ENCODE measurements at regions not wholly inside any gene's neighbourhood (a gene's known extent, or its start where the extent isn't known, plus 50 kb on each side); places are given as distances from the start of the nearest gene placed in this dataset.
"Not testable (repeated sequence)": the region's sequence is repeated elsewhere in the genome, so short reads cannot be mapped to it uniquely, and the experiment has no call there.

DNA sequence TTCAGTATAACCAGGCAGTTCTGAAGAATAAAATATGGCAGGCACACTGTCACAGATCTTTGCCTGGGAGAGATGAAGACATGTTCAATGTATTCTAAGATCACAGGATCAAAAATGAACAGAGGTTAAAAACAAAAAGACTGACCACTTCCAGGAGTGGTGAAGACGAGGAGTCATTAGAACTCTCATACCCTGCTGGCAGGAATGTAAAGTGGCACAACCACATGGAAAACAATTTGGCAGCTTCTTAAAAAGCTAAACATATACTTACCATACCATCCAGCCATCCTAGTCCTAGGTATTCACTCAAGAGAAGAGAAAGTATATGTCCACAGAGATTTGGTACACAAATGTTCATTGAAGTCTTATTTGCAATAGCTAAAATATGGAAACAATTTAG is 406.3 kb downstream of the NPIPA8 start:
- no peak for DNase-seq

GRCh38 chr16:17926866-17927399 is 409.6 kb downstream of the NPIPA8 start:
- DNase-seq, result no peak

- no peak for DNase-seq
Measured at GRCh38 chr16:17926461-17926860, 410.1 kb downstream of the NPIPA8 start.

DNA sequence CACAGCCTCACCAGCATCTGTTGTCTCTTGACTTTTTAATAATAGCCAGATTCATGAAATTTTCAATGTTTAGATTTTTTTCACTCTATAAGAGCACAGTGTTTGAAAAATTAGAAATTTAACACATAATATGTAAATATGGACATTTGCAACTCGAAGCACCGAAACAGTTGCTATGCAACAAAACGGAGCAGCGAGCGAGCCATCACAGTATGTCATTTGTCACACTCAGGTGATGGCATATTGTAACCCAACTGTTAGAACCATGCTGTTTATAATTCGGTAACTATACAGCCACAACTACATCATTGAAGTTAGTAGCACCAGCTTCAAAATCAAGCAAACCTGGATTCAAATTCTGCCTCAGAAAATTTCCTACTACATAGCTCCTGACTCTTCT is 410.8 kb downstream of the NPIPA8 start:
- no peak for DNase-seq

GRCh38 chr16:17921357-17921978 is 415.1 kb downstream of the NPIPA8 start:
- DNase-seq, result no peak

GRCh38 chr16:17917316-17918019 is 419.1 kb downstream of the NPIPA8 start:
- no peak for DNase-seq

GRCh38 chr16:17915791-17916190 is 420.7 kb downstream of the NPIPA8 start:
- DNase-seq, result no peak

- no peak for DNase-seq
Measured at GRCh38 chr16:17914168-17914567, 422.4 kb downstream of the NPIPA8 start.

DNA sequence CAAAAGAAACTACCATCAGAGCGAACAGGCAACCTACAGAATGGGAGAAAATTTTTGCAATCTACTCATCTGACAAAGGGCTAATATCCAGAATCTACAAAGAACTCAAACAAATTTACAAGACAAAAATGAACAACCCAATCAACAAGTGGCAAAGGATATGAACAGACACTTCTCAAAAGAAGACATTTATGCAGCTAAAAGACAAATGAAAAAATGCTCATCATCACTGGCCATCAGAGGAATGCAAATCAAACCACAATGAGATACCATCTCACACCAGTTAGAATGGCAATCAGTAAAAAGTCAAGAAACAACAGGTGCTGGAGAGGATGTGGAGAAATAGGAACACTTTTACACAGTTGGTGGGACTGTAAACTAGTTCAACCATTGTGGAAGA is 425.0 kb downstream of the NPIPA8 start:
- DNase-seq, result not testable (repeated sequence)

DNA sequence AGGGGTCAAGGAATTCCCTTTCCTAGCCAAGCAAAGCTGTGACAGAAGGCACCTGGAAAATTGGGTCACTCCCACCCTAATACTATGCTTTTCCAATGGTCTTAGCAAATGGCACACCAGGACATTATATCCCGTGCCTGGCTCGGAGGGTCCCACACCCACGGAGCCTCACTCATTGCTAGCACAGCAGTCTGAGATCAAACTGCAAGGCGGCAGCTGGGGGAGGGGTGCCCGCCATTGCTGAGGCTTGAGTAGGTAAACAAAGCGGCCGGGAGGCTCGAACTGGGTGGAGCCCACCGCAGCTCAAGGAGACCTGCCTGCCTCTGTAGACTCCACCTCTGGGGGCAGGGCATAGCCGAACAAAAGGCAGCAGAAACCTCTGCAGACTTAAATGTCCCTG is 429.9 kb downstream of the NPIPA8 start:
- DNase-seq, result not testable (repeated sequence)

GRCh38 chr16:17901309-17901708 is 430.5 kb upstream of the XYLT1 start:
- DNase-seq, result no peak

GRCh38 chr16:17899141-17899540 is 428.4 kb upstream of the XYLT1 start:
- no peak for DNase-seq

GRCh38 chr16:17887963-17888362 is 417.2 kb upstream of the XYLT1 start:
- DNase-seq, result no peak

DNA sequence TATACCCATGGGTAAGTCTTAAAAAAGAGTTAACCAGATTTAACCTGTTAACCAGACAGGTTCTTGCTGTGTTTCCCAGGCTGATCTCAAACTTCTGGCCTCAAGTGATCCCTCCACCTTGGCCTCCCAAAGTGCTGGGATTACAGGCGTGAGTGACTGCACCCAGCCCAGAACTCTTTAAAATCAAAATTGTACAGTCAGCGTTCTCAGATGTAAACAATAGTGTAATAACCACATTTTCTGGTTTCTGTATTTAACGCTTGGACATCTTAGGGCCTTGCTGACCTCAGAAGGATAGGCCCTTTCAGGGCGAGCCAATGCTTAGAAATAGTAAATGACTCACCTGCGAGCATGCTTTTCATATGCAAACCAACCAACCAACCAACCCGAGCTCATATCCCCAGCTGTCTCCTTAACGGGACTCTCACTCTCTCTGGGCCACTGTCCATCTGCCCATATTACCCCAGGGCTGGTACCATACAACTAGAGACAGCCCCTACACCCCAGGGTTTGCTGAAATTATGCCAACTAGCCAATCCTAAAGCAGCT is 415.0 kb upstream of the XYLT1 start:
- DNase-seq, result no peak

DNA sequence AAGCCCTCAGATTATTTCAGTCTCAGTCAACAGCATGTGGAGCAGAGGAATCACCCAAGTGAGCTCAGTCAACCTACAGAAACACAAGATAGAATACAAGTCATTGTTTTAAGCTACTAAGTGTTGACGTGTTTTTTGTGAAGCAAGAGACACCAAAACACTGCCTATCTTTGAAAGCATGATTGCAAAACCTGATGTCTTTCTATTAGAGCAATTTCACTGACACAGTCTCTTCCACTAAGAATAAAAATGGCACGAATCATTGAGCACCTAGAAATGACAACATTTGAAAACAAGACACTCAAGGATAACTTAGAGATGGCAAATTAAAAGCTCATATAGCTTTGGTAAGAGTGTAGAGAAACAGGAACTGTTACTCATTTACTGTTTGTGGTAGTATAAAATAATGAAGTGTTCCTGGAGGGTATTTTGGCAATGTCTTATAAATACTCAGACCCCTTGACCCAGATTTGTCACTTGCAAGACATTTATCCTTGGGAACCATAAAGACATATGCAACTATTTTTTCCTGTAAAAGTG is 407.1 kb upstream of the XYLT1 start:
- no peak for DNase-seq

DNA sequence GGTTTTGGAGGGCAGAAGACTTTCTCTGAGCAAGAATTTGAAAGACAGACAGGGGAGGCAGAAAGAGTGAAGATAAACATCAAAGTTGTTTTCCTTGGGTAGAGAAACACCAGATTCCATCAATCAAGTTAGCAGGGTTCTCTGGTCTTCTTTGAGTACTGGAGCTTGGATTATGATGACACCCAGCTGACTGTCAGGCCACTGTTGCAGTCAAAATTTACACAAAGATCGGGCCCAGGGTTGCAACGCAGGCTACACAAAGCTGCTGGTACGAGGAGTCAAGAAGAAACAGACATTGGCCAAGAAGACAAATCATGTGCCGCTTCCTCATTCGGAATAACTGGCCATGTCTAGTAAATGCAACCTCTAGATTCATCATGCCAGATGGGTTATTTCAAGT is 396.2 kb upstream of the XYLT1 start:
- DNase-seq, result no peak

- DNase-seq, result no peak
Measured at GRCh38 chr16:17861981-17862479, 391.3 kb upstream of the XYLT1 start.

DNA sequence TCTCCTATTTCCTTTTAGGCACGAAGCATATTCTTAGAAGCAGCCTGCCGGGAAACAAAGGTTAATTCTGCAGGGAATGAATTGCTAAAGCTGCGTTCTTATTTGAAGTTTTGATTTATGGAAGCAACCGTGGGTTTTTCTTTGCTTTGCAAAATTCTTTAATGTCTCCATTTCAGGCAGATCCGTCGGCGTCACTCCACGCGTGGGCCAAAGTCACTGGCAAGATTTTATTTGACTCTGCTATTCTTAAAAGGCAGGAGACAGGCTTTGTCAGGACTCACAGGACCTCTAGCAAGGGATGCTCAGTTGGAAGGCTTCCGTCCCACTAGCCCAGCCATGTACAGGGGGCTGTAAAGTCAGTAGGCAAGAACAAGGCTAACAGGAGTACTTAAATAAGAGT is 387.3 kb upstream of the XYLT1 start:
- no peak for DNase-seq

DNA sequence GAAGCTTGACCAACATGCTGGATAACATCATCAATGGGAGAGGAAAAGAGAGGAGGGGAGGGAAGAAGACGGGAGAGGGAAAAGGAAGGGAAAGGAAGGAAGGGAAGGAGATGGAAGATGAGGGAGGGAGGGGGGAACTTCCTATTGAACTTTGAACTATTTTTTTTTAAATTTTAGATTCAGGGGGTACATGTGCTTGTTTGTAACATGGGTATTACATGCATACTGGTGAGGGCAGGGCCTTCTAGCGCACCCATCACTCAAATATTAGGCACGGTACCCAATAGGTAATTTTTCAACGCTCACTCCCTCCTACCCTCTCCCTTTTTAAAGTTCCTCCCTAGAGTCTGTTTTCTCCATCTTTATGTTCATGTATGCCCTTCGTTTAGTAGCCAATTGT is 383.2 kb upstream of the XYLT1 start:
- no peak for DNase-seq

DNA sequence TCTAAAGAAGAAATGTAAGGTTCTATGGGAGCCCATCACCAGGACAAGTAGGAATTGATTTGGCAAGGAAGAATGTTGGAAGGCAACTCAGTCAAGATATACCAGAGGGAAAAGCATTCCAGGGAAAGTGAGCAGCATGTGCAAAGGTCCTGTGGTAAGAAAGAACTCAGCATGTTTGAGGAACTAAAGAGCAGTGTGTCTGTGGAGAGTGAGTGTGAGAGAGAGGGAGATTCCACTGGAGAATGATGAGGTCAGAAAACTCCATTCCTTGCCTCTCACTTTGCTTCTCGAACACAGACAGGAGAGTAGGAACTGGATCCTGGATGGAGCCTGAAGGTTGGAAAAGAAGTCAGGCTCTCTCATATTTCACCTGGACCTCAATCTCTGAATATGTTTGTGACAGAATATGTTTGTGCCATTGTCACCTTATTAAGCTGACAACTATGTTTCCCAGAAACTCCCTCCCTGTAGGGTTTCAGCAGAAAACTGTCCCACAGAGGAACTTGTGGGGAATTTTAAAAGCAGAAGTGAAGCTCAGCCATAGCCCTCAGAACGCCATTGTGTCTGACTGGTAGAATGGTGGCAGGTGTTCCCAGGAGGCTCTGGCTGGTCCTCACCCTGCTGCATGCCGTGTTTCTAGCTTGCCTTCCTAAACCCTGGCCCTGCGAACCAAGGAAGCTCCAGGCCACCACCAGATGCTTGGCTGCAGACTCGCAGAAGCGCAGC is 382.4 kb upstream of the XYLT1 start:
- DNase-seq, result no peak

GRCh38 chr16:17850581-17851250 is 380.0 kb upstream of the XYLT1 start:
- DNase-seq, result no peak

GRCh38 chr16:17847234-17847795 is 376.6 kb upstream of the XYLT1 start:
- DNase-seq, result no peak
